ENCODE measurements at regions not wholly inside any gene's neighbourhood (a gene's known extent, or its start where the extent isn't known, plus 50 kb on each side); places are given as distances from the start of the nearest gene placed in this dataset.

DNA sequence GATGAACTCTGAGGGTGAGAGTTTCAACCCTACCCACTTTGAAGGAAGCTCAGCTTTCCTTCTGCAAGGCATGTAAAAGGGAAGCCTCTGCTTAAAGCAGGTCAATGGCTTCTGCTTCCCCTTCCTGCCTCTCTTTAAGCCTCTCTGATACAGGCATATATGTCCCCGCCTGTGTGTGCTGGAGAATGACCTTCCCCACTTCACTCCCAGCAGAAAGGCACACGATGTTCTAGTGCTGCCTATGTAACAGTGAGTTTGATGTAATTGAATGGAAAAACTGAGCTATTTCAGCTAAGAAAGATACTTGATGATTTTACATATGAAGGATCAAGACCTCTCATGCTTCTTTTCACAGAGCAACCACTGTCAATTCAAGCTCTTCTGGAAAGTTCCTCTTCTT is 632.2 kb downstream of the HACE1 start:
- DNase-seq (no peak), ATAC-seq (no peak)
- Histone ChIP-seq H3K9me2 (replicated peaks; ENCODE audit: low read length) (no peaks in the 10 kb centered on the region), H3K79me2 (ENCODE audit: low read length) (no peaks in the 10 kb centered on the region), H3K9ac (ENCODE audit: low read length) (no peak overlapping the region), H3K27ac (ENCODE audit: low read length) (no peak overlapping the region), H3F3A (ENCODE audit: low read length, unreplicated experiment) (no peaks in the 10 kb centered on the region), H3K27me3 (ENCODE audit: low read length) (no peaks in the 10 kb centered on the region), H3K4me2 (ENCODE audit: low read length) (no peak overlapping the region), H2AFZ (ENCODE audit: low read length) (no peak overlapping the region), H3K4me3 (ENCODE audit: low read length) (no peak overlapping the region), H3K4me1 (ENCODE audit: insufficient read depth, low read length) (peaks cover 23% of the 10 kb centered on the region), H3K9me3 (ENCODE audit: low read length) (no peaks in the 10 kb centered on the region), H4K20me1 (ENCODE audit: low read length) (no peaks in the 10 kb centered on the region), H3K36me3 (ENCODE audit: low read depth, low read length) (no peaks in the 10 kb centered on the region)
- CTCF ChIA-PET, result no interaction called here
- POLR2A ChIA-PET (ENCODE audit: unreplicated experiment), result no interaction called here
- intact Hi-C loops (cut with micrococcal nuclease), result loop anchor here (5.0 kb wide), 1 partner anchor 100 kb away; no protein-coding TSS in a partner anchor
- TF ChIP-seq EZH2 (IDR thresholded peaks at IDR 0.05; ENCODE audit: low read length, unreplicated experiment) (no peak), EZH2phosphoT487 (IDR thresholded peaks at IDR 0.05; ENCODE audit: borderline replicate concordance, low read length) (no peak), CTCF (conservative IDR thresholded peaks at IDR 0.05; ENCODE audit: low read depth, low read length) (no peak)
- BruUV-seq (replicated peaks), result no TSS peak

- no peaks in the 10 kb centered on the region for H3K9me3 ChIP-seq (ENCODE audit: low read length)
- ChIA-PET POLR2A (ENCODE audit: unreplicated experiment) (no interaction called here), CTCF (no interaction called here)
- no peak overlapping the region for H3K27ac ChIP-seq (ENCODE audit: low read length)
- H3K79me2 ChIP-seq (ENCODE audit: low read length), result no peaks in the 10 kb centered on the region
- H4K20me1 ChIP-seq (ENCODE audit: low read length), result no peaks in the 10 kb centered on the region
- intact Hi-C loops (cut with micrococcal nuclease), result loop anchor here (5.0 kb wide), 1 partner anchor 100 kb away; no protein-coding TSS in a partner anchor
- BruUV-seq (replicated peaks), result no TSS peak
- TF ChIP-seq EZH2 (IDR thresholded peaks at IDR 0.05; ENCODE audit: low read length, unreplicated experiment), result no peak
- TF ChIP-seq CTCF (conservative IDR thresholded peaks at IDR 0.05; ENCODE audit: low read depth, low read length), result no peak
- TF ChIP-seq EZH2phosphoT487 (IDR thresholded peaks at IDR 0.05; ENCODE audit: borderline replicate concordance, low read length), result no peak
- no peak overlapping the region for H3K4me2 ChIP-seq (ENCODE audit: low read length)
- no peaks in the 10 kb centered on the region for H3K36me3 ChIP-seq (ENCODE audit: low read depth, low read length)
- DNase-seq, result no peak
- no peaks in the 10 kb centered on the region for H3F3A ChIP-seq (ENCODE audit: low read length, unreplicated experiment)
- H3K9me2 ChIP-seq (replicated peaks; ENCODE audit: low read length), result no peaks in the 10 kb centered on the region
- H2AFZ ChIP-seq (ENCODE audit: low read length), result no peak overlapping the region
- H3K9ac ChIP-seq (ENCODE audit: low read length), result no peak overlapping the region
- H3K4me3 ChIP-seq (ENCODE audit: low read length), result no peak overlapping the region
- ATAC-seq, result no peak
- H3K27me3 ChIP-seq (ENCODE audit: low read length), result no peaks in the 10 kb centered on the region
- peaks cover 23% of the 10 kb centered on the region for H3K4me1 ChIP-seq (ENCODE audit: insufficient read depth, low read length)
Measured at GRCh38 chr6:104226790-104227446, 632.8 kb downstream of the HACE1 start.

- no peak overlapping the region for H2AFZ ChIP-seq (ENCODE audit: low read length)
- no peak for TF ChIP-seq CTCF (conservative IDR thresholded peaks at IDR 0.05; ENCODE audit: low read depth, low read length)
- TF ChIP-seq EZH2phosphoT487 (IDR thresholded peaks at IDR 0.05; ENCODE audit: borderline replicate concordance, low read length), result no peak
- TF ChIP-seq EZH2 (IDR thresholded peaks at IDR 0.05; ENCODE audit: low read length, unreplicated experiment), result no peak
- CTCF ChIA-PET, result no interaction called here
- peak; percentile 17 for DNase-seq
- H3K4me1 ChIP-seq (ENCODE audit: insufficient read depth, low read length), result no peaks in the 10 kb centered on the region
- no peaks in the 10 kb centered on the region for H3K27me3 ChIP-seq (ENCODE audit: low read length)
- H3K9me2 ChIP-seq (replicated peaks; ENCODE audit: low read length), result no peaks in the 10 kb centered on the region
- POLR2A ChIA-PET (ENCODE audit: unreplicated experiment), result no interaction called here
- no peak for ATAC-seq
- no peaks in the 10 kb centered on the region for H3K79me2 ChIP-seq (ENCODE audit: low read length)
- no TSS peak for BruUV-seq (replicated peaks)
- H3F3A ChIP-seq (ENCODE audit: low read length, unreplicated experiment), result no peaks in the 10 kb centered on the region
- no peak overlapping the region for H3K4me2 ChIP-seq (ENCODE audit: low read length)
- no peaks in the 10 kb centered on the region for H3K9me3 ChIP-seq (ENCODE audit: low read length)
- no peaks in the 10 kb centered on the region for H4K20me1 ChIP-seq (ENCODE audit: low read length)
- no peak overlapping the region for H3K27ac ChIP-seq (ENCODE audit: low read length)
- intact Hi-C loops (cut with micrococcal nuclease), result no loop called here
- no peak overlapping the region for H3K4me3 ChIP-seq (ENCODE audit: low read length)
- no peaks in the 10 kb centered on the region for H3K36me3 ChIP-seq (ENCODE audit: low read depth, low read length)
- no peak overlapping the region for H3K9ac ChIP-seq (ENCODE audit: low read length)
Measured at GRCh38 chr6:104218116-104218515, 641.6 kb downstream of the HACE1 start.

Measured in PC-3 (cell line).